Osteoblast (primary cell): ENCODE measurements at regions not wholly inside any gene's neighbourhood (a gene's known extent, or its start where the extent isn't known, plus 50 kb on each side); places are given as distances from the start of the nearest gene placed in this dataset.

Source experiments
- DNase-seq: peaks from one replicate; pipeline ENCODE4 v3.0.0; 2011; ENCODE audit warnings: low spot score, mixed read lengths; ENCODE audit not compliant: insufficient read length; ENCODE audit errors: missing footprints
- H2AFZ ChIP-seq: 2 replicates; pipeline ENCODE4 v1.6.0; 2011; ENCODE audit warnings: mild to moderate bottlenecking, low read length
- H3K27ac ChIP-seq: 2 replicates; pipeline ENCODE4 v1.5.1; 2011; ENCODE audit warnings: mild to moderate bottlenecking, low read depth, low read length, moderate library complexity
- H3K27me3 ChIP-seq: 2 replicates; pipeline ENCODE4 v1.6.0; 2012; ENCODE audit warnings: mild to moderate bottlenecking, control low read depth, inconsistent platforms, low read length, moderate library complexity; ENCODE audit not compliant: insufficient read depth
- H3K36me3 ChIP-seq: 2 replicates; pipeline ENCODE4 v1.5.1; 2011; ENCODE audit warnings: mild to moderate bottlenecking, low read length, control low read depth, moderate library complexity; ENCODE audit not compliant: insufficient read depth
- H3K4me1 ChIP-seq: 2 replicates; pipeline ENCODE4 v1.5.1; 2011; ENCODE audit warnings: mild to moderate bottlenecking, low read length, control low read depth, moderate library complexity; ENCODE audit not compliant: insufficient read depth
- H3K4me2 ChIP-seq: 2 replicates; pipeline ENCODE4 v1.6.0; 2011; ENCODE audit warnings: mild to moderate bottlenecking, low read length; ENCODE audit not compliant: insufficient read depth
- H3K4me3 ChIP-seq: fragments of 200-600 bp; sonication (generic); 3 replicates; pipeline ENCODE4 v1.5.1; 2012; ENCODE audit warnings: mild to moderate bottlenecking, low read length, inconsistent platforms; ENCODE audit not compliant: insufficient read depth
- H3K79me2 ChIP-seq: 2 replicates; pipeline ENCODE4 v1.6.0; 2012; ENCODE audit warnings: mild to moderate bottlenecking, low read length, control low read depth, inconsistent platforms; ENCODE audit not compliant: insufficient read depth
- H3K9me3 ChIP-seq: 2 replicates; pipeline ENCODE4 v1.5.1; 2011; ENCODE audit warnings: low read depth, low read length, control low read depth
- H4K20me1 ChIP-seq: 2 replicates; pipeline ENCODE4 v1.6.0; 2012; ENCODE audit warnings: mild to moderate bottlenecking, low read length, control low read depth; ENCODE audit not compliant: insufficient read depth
- CTCF ChIP-seq: IDR thresholded peaks from 2 replicates; pipeline ENCODE4 v1.5.1; 2011; ENCODE audit warnings: mild to moderate bottlenecking, low read depth, low read length, moderate library complexity; ENCODE audit errors: extremely low read depth

GRCh38 chr4:114057746-114058145 is 78.3 kb upstream of the ARSJ start:
- no peak for DNase-seq
- Histone ChIP-seq H3K79me2 (no peaks in the 10 kb centered on the region), H4K20me1 (no peaks in the 10 kb centered on the region), H3K27me3 (no peaks in the 10 kb centered on the region), H2AFZ (no peak overlapping the region), H3K36me3 (no peaks in the 10 kb centered on the region), H3K4me1 (no peaks in the 10 kb centered on the region), H3K27ac (no peak overlapping the region), H3K4me3 (no peak overlapping the region), H3K9me3 (no peaks in the 10 kb centered on the region), H3K4me2 (no peak overlapping the region)
- no peak for TF ChIP-seq CTCF

DNA sequence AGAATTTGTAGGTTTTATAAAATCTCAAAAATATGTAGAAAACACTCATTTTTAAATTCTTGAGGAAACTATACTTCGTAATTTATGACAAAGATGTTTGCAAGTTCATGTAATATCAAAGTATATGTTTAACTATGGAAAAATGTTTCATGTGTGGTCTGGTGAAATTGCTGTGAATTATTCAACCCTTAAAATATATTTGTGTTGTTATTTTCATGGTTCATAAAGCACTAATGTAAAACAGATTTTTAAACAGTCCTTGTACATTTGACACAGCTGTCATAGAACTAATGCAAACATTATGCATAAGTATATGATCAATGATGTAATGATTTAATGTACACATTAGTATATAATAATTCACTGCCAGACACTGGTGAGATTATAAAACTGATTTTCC is 83.1 kb upstream of the ARSJ start:
- Histone ChIP-seq H3K4me2 (no peak overlapping the region), H4K20me1 (no peaks in the 10 kb centered on the region), H3K36me3 (no peaks in the 10 kb centered on the region), H2AFZ (no peak overlapping the region), H3K4me1 (no peaks in the 10 kb centered on the region), H3K27ac (no peak overlapping the region), H3K9me3 (no peaks in the 10 kb centered on the region), H3K4me3 (no peak overlapping the region), H3K27me3 (no peaks in the 10 kb centered on the region), H3K79me2 (no peaks in the 10 kb centered on the region)
- no peak for TF ChIP-seq CTCF
- DNase-seq = no peak

DNA sequence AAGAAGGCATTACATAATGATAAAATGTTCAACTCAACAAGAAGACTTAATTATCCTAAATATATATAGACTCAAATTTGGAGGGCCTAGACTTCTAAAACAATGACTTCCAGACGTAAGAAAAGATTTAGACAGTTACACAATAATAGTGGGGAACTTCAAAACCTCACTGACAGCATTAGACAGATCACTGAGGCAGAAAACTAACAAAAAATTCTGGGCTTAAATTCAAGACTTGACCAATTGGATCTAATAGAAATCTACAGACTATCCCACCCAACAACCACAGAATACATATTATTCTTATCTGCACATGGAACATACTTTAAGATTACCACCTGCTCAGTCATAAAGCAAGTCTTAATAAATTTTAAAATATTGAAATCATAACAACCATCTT is 93.3 kb upstream of the ARSJ start:
- Histone ChIP-seq H3K36me3 (no peaks in the 10 kb centered on the region), H3K79me2 (no peaks in the 10 kb centered on the region), H4K20me1 (no peaks in the 10 kb centered on the region), H3K27me3 (no peaks in the 10 kb centered on the region), H3K4me1 (peaks cover 10% of the 10 kb centered on the region), H3K27ac (no peak overlapping the region), H3K4me3 (no peak overlapping the region), H3K4me2 (no peak overlapping the region), H2AFZ (no peak overlapping the region), H3K9me3 (no peaks in the 10 kb centered on the region)
- TF ChIP-seq CTCF = no peak
- DNase-seq = no peak

DNA sequence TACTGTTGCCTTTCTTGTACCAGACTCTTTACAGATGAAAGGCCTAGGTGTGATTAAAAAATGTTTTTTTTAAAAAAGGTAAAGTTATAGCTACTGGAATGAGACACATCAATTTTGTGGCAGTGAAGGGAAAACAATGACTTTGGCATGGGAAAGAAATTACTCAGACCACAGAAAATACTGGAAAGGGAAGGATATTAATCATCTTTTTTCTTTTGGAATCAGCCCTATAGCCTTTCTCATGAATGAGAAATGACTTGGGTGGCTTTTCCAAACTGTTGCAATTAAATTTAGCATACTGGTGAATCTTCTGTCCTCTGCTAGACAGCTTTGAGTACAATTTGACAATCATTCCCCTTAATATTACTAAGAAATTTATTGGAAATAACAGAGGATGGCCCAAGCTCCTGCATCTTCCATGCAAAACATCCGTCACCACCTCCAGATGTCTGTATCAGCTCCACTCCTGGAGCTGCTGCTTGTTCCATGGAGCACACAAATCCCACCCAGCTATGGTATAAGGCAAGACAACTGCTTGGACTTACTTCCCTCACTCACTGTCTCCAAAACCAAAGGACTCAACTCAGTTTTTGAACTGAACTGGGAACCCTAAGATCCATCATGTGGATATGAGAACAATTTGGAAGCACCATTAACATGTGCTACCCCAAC is 97.6 kb upstream of the ARSJ start:
- Histone ChIP-seq H4K20me1 (no peaks in the 10 kb centered on the region), H2AFZ (peak overlapping the region; percentile 0), H3K79me2 (no peaks in the 10 kb centered on the region), H3K9me3 (no peaks in the 10 kb centered on the region), H3K4me2 (peak overlapping the region; percentile 68), H3K36me3 (no peaks in the 10 kb centered on the region), H3K4me1 (peaks cover 15% of the 10 kb centered on the region), H3K27me3 (no peaks in the 10 kb centered on the region), H3K27ac (peak overlapping the region; percentile 79), H3K4me3 (peak overlapping the region; percentile 8)
- no peak for DNase-seq
- no peak for TF ChIP-seq CTCF
